Globus pallidus (tissue), 1 donor: ENCODE measurements at regions not wholly inside any gene's neighbourhood (a gene's known extent, or its start where the extent isn't known, plus 50 kb on each side); places are given as distances from the start of the nearest gene placed in this dataset.

ENCODE experiments used
- DNase-seq: peaks from one replicate; pipeline ENCODE4 v3.0.0-alpha.2; 2015; ENCODE audit warnings: low spot score

DNA sequence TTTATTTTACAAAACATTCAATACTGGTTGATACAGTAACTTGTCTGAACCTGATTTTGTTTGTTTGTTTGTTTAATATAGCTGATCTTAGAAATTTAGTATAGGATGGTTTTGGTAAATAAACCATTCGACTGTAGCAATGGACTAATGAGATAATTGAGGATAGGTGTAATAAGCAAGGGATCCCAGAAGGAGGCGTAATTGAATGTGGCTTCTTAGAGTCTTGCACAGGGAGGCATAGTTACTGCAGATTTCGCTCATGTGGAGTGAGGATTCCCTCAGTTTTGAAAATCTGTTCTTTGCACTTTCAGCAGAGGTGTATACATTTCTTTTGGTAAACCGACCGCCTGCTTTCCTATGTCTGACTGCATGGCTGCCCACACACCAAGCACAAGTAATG is 709.6 kb downstream of the SOCS6 start:
- no peak for DNase-seq

GRCh38 chr18:70994116-70994515 is 705.3 kb downstream of the SOCS6 start:
- no peak for DNase-seq

DNA sequence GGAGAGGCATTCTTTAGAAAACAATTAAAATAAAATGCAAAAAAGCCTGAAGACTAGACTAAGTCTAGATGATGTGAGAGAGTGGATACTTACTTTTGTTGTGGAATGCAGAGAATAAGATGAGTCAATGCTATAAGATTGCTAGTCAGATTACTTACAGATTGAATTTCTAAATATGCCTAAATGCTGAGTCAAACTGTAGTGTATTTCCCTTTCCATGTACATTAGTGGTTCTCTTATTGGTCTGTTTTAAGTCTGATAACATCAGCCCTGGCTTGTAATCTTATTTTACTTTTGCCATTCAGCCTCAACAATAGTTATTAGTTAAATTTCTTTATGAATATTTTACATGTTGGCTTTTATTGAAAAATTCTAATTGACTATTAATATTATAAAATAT is 702.7 kb downstream of the SOCS6 start:
- no peak for DNase-seq

GRCh38 chr18:70985948-70986347 is 697.1 kb downstream of the SOCS6 start:
- no peak for DNase-seq

DNA sequence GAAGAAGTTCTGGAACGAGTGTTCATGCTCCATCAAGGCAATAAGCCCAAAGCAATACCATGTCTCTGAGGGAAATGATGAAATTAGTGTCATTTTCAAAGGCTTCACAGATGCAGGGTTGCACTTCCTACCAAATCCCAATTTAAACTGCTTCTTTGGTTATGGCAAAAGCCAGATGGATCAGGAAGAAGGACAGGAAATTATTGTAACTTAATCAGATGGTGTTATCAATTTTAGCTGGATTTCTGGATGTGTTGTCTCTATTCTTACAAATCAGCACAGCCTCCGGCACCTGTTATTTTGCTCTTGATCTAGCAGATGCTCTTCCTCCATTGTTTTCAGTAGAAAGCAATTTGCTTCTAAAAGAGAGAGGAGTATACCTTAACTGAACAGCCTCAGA is 693.4 kb downstream of the SOCS6 start:
- no peak for DNase-seq

DNA sequence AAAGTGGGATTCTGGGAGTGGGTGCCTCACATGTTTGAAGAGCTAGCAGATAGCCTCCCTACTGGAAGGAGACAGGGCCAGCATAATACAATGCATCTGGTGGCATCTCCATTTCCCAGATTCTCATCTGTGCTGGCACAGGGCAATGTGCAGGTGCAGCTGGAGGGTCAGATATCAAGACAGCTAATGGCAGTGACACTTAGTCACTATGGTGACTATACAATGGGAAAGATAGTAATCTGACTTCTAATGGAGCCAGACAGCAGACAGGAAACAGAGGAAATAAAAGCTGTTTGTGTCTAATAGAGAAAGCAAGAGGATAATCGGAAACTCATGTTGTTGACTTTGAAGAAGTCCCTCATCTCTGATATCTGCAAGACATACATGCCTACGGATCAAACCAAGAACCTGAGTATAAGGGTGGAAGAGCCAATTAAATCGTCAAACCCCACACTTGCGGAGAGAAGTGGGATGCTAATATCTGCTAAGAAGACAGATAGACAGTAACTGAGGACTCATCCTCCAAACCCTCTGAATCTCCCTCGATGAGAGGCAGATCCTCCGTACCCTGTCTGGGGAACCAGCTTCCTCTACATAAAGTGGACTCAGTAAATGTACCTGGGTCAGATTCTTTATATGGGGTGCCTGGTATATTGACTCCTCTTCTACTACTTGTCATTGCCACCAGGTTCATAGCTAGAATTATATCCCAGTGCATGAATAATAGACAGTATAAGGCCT is 692.7 kb downstream of the SOCS6 start:
- no peak for DNase-seq

- no peak for DNase-seq
Measured at GRCh38 chr18:70973626-70974025, 684.8 kb downstream of the SOCS6 start.

DNA sequence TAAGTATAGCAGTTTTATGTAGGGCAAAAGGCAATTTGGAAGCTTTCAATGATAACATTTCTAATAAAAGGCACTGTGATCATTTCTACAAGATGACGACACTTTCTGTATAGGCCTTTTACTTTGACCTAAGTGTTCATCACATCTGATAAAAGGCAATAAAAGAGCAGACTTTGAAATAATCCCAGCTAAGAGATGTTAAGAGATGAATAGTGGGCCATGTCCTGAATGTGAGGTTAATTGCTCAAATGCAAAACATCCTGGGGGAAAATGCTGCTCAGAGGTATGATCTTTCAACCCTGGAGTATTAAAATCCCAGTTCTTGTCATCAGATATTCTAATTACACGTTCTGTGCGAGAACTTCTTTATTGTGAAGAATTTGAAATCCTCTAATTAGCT is 677.6 kb downstream of the SOCS6 start:
- no peak for DNase-seq

- DNase-seq = no peak
Measured at GRCh38 chr18:70961939-70962338, 673.1 kb downstream of the SOCS6 start.

DNA sequence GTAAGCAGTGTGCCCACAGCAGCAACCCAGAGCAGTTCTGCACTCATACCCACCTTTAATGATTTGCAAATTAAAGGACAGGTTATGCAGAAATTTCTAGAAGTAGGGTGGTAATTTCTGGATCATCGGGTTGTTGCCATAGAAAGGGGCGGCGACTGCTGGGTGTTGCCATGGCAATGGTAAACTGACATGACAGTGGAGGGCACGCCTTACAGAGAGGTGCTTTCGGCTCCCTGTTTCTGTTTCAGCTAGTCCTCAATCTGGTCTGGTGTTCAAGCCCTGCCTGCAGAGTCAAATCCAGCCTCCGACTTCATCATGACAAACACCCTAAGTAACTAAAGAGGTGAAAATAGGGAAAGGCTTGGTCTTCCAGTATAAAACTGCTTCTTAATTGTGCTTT is 667.7 kb downstream of the SOCS6 start:
- no peak for DNase-seq

- no peak for DNase-seq
Measured at GRCh38 chr18:70936160-70936559, 647.3 kb downstream of the SOCS6 start.

- DNase-seq = peak; percentile 28
Measured at GRCh38 chr18:70931942-70932814, 643.3 kb downstream of the SOCS6 start.

GRCh38 chr18:70920840-70921374 is 632.1 kb downstream of the SOCS6 start:
- DNase-seq = no peak

DNA sequence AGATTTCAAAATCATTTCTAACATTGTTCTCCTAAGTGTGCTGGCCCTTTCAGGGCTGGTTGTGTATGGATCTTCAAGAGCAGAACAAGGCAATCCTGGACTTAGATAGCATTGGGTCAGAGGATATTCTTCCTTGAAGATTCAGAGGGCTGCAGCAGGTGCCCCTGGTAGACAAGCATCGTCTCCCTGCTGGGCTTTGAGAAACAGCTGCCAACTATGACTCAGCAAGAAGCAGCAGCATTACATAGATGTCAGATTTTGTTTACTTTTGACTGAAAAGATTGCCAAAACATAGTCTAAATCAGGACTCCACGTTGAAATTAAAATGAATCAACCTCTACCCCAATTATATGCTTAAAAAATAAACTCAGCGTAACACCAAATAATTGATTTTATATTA is 618.8 kb downstream of the SOCS6 start:
- peak; percentile 52 for DNase-seq

DNA sequence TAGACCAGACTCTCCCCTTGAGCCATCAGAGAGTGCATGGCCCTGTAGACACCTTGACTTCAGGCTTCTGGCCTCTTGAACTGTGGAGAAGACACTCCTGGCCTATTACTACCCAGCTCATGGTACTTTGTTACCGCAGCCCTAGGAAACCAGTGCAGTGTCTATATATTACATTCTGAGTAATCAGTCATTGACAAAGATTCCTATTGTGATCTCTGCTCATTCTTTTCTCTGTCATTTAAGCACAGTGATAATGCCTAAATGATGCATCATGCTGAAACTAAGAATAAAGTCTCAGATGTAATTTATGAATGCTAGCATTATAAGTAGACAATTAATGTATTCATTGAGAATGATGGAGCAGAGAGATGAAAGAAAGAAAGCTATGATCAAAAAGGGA is 603.5 kb downstream of the SOCS6 start:
- no peak for DNase-seq

DNA sequence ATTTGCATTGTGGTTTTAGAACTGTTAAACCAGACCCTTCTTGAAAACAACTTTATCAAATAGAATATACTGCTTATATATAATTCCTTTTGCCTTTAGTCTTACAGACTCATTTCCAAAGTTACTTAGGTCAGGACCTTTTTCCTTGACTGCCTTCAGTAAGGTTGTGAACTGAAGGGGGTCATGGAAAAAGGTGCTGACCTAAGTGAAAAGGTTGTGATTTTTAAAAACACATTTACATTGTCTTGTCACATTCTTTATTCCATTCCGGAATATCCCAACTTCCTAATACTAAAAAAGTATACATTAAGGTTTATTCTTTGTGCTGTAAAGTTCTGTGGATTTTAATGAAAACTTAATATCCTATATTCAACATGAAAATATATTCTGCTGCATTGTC is 581.4 kb downstream of the SOCS6 start:
- DNase-seq = no peak

DNA sequence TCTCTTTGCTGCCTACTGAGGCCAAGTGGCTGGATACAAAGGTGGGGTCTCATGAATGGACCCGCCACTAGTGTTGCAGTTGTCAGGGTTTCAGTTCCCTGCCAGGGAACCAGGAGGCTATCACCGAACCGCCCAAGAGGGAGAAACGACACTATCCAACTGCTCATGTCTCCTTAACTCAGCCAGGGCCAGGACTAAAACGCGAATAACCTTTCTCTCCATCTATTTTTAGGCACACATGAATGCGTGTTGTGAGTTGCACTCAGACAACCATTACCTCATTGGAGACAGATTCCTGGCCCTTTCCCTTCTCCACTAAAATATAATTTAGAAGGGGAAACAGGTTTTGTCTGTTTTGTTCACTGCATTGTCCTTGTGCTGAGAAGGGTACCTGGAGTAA is 559.5 kb downstream of the SOCS6 start:
- no peak for DNase-seq

GRCh38 chr18:70840649-70841048 is 551.8 kb downstream of the SOCS6 start:
- no peak for DNase-seq

DNA sequence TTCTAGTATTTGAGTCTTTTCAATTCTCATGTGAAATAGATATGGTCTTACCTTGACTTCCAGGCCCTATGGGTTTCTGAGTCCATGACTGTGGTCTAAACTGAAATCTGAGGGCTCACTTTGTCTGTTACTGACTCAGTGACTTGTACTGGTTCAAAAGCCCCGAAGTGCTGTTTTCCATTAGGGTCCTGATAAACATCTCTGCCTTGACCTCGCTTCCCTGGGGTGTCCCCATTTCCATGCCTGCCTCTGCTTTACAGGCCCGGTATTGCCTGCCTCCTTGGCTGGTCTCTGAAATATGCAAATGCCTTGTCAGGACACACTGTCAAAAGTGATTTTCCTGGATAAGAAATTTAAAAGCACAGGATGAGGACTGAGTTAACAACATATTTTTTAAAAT is 538.8 kb downstream of the SOCS6 start:
- DNase-seq = no peak

GRCh38 chr18:70826571-70826970 is 537.7 kb downstream of the SOCS6 start:
- DNase-seq = no peak

DNA sequence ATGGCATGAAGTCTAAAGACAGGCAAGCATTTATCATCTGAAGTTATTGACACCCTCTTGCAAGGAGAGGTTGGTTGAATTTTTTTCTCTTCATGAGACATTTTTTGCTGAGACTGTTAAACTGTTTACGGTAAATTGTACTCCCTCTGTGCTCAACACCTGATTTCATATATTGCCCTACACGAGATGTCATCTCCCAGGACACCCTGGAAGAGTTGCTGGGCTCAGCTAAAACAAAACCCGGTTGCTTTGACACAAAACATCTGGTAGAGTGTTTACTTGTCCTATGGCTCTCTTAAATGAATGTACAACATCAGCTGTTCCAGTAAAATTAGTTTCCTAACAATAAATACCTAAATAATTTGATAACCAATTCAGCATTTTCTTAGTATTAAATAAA is 533.8 kb downstream of the SOCS6 start:
- no peak for DNase-seq

- no peak for DNase-seq
Measured at GRCh38 chr18:70822117-70822516, 533.3 kb downstream of the SOCS6 start.

GRCh38 chr18:70808481-70809056 is 519.7 kb downstream of the SOCS6 start:
- DNase-seq = no peak
